HCT116 (cell line): ENCODE measurements at regions not wholly inside any gene's neighbourhood (a gene's known extent, or its start where the extent isn't known, plus 50 kb on each side); places are given as distances from the start of the nearest gene placed in this dataset.

ENCODE experiments used
- ATAC-seq: fragments of 200-7000 bp; cut with Tn5 transposase; 2 replicates; pipeline ENCODE4 v1.9.1; 2020; ENCODE audit warnings: mild to moderate bottlenecking, moderate library complexity
- BruUV-seq: library from RNA; stranded (reverse); fragments of 400-500 nt; replicated peaks from 2 replicates; lab custom pipeline; 2021; lab: Mats Ljungman, UMichigan
- CTCF ChIA-PET: fragments of 300-600 bp; sonication (Branson Sonifier 250); formaldehyde crosslinking; loops from one replicate; lab custom pipeline; 2021; ENCODE audit warnings: antibody characterized with exemption; lab: Charles Lee
- POLR2A ChIA-PET: fragments of 300-600, 350-600 bp; sonication (Branson Sonifier 250); formaldehyde crosslinking; loops from one replicate; lab custom pipeline; 2021; ENCODE audit warnings: antibody characterized with exemption; lab: Charles Lee
- RAD21 ChIA-PET, 2 experiments: fragments of 300-600 bp; sonication (Branson Sonifier 250); formaldehyde crosslinking; loops; one replicate each; lab custom pipeline; 2023; ENCODE audit warnings: low total read pairs in 2 of 2; ENCODE audit not compliant: uncharacterized antibody in 2 of 2, unreplicated experiment in 2 of 2, low non-redundant PET in 1 of 2; lab: Charles Lee
- DNase-seq: peaks from one replicate; pipeline ENCODE4 v3.0.0-alpha.2; 2010; ENCODE audit warnings: low read depth, low spot score
- H2AFZ ChIP-seq: fragments of 200-600 bp; shearing (Covaris generic), sonication (generic); 2 replicates; pipeline ENCODE4 v1.6.1; 2017; ENCODE audit warnings: low read depth, mixed run types, mixed read lengths, antibody characterized with exemption, low read length; ENCODE audit not compliant: poor library complexity, severe bottlenecking
- H3K27ac ChIP-seq: 2 replicates; pipeline ENCODE4 v1.5.1; 2012; ENCODE audit warnings: low read depth, low read length
- H3K27me3 ChIP-seq: fragments of 200-600 bp; sonication (generic); 2 replicates; pipeline ENCODE4 v1.6.1; 2016; ENCODE audit warnings: mixed run types, low read length, mixed read lengths; ENCODE audit not compliant: insufficient read depth
- H3K36me3 ChIP-seq, 2 experiments: fragments of 200-500 bp in 1 of 2; fragments of 200-600 bp in 1 of 2; sonication (Bioruptor generic) in 1 of 2; sonication (generic) in 1 of 2; 2 replicates each; pipeline versions ENCODE4 v1.5.1 to v1.6.1; 2014 to 2016; ENCODE audit warnings: low read length in 2 of 2, inconsistent platforms in 1 of 2, mixed read lengths in 1 of 2, mixed run types in 1 of 2; ENCODE audit not compliant: insufficient read depth in 2 of 2, control insufficient read depth in 1 of 2
- H3K4me1 ChIP-seq, 2 experiments: fragments of 200-600 bp in 1 of 2; sonication (generic) in 1 of 2; 2 replicates each; pipeline versions ENCODE4 v1.5.1 to v1.6.1; 2012 to 2017; ENCODE audit warnings: low read length in 2 of 2, inconsistent platforms in 1 of 2, mild to moderate bottlenecking in 1 of 2, mixed read lengths in 1 of 2, mixed run types in 1 of 2, moderate library complexity in 1 of 2; ENCODE audit not compliant: insufficient read depth in 2 of 2, control insufficient read depth in 1 of 2
- H3K4me2 ChIP-seq: fragments of 200-600 bp; sonication (generic); 2 replicates; pipeline ENCODE4 v1.6.1; 2017; ENCODE audit warnings: mixed run types, low read length, mixed read lengths
- H3K4me3 ChIP-seq, 2 experiments: fragments of 200-600 bp in 1 of 2; sonication (generic) in 1 of 2; replicated peaks in 1 of 2; 2 replicates each; pipeline ENCODE4 v1.5.1; 2011 to 2016; ENCODE audit warnings: low read length in 2 of 2, control low read depth in 1 of 2, low read depth in 1 of 2, mild to moderate bottlenecking in 1 of 2, mixed read lengths in 1 of 2, mixed run types in 1 of 2
- H3K79me2 ChIP-seq: fragments of 200-600 bp; sonication (generic); 2 replicates; pipeline ENCODE4 v1.6.1; 2017; ENCODE audit warnings: mild to moderate bottlenecking, mixed run types, low read length, moderate library complexity, mixed read lengths; ENCODE audit not compliant: insufficient read depth
- H3K9ac ChIP-seq: fragments of 200-600 bp; sonication (generic); 2 replicates; pipeline ENCODE4 v1.6.1; 2016; ENCODE audit warnings: low read length, mixed read lengths
- H3K9me2 ChIP-seq: fragments of 200-600 bp; sonication (generic), shearing (Covaris generic); 2 replicates; pipeline ENCODE4 v1.6.1; 2017; ENCODE audit warnings: mixed run types, mild to moderate bottlenecking, moderate library complexity; ENCODE audit not compliant: insufficient read depth
- H3K9me3 ChIP-seq, 2 experiments: fragments of 200-500 bp in 1 of 2; fragments of 200-600 bp in 1 of 2; sonication (Bioruptor generic) in 1 of 2; sonication (generic) in 1 of 2; 2 replicates each; pipeline ENCODE4 v1.6.1; 2014 to 2017; ENCODE audit warnings: low read length in 2 of 2, mixed read lengths in 2 of 2, inconsistent platforms in 1 of 2, low read depth in 1 of 2, mild to moderate bottlenecking in 1 of 2, mixed run types in 1 of 2, moderate library complexity in 1 of 2; ENCODE audit not compliant: control insufficient read depth in 1 of 2, insufficient read depth in 1 of 2
- H4K20me1 ChIP-seq: fragments of 200-600 bp; sonication (generic), shearing (Covaris generic); 2 replicates; pipeline ENCODE4 v1.6.1; 2017; ENCODE audit warnings: mixed run types, mild to moderate bottlenecking, moderate library complexity; ENCODE audit not compliant: insufficient read depth
- POLR2AphosphoS5 ChIP-seq: IDR thresholded peaks from 2 replicates; pipeline ENCODE4 v1.6.1; 2011; ENCODE audit warnings: mild to moderate bottlenecking, low read depth, low read length, moderate library complexity
- RAD21 ChIP-seq: IDR thresholded peaks from 2 replicates; pipeline ENCODE4 v1.6.1; 2012; ENCODE audit warnings: low read depth, mild to moderate bottlenecking
- SIN3A ChIP-seq: IDR thresholded peaks from 2 replicates; pipeline ENCODE4 v1.6.1; 2012; ENCODE audit warnings: low read depth
- SP1 ChIP-seq: IDR thresholded peaks from 2 replicates; pipeline ENCODE4 v1.6.1; 2012; ENCODE audit warnings: low read depth
- SRF ChIP-seq: IDR thresholded peaks from 2 replicates; pipeline ENCODE4 v1.6.1; 2012; ENCODE audit warnings: low read depth
- YY1 ChIP-seq: IDR thresholded peaks from 2 replicates; pipeline ENCODE4 v1.6.1; 2011; ENCODE audit warnings: low read length, low read depth, moderate library complexity, mild to moderate bottlenecking; ENCODE audit not compliant: insufficient replicate concordance; ENCODE audit errors: extremely low read depth
- ZNF274 ChIP-seq: fragments of 200-500 bp; sonication (Bioruptor generic); IDR thresholded peaks from 2 replicates; pipeline ENCODE4 v1.6.1; 2014; ENCODE audit warnings: mild to moderate bottlenecking, low read depth, low read length, inconsistent platforms
- intact Hi-C: fragments of 100-400 bp; cut with micrococcal nuclease; formaldehyde crosslinking; loops from 2 replicates; pipeline ENCODE4 v1.10.0; 2022

DNA sequence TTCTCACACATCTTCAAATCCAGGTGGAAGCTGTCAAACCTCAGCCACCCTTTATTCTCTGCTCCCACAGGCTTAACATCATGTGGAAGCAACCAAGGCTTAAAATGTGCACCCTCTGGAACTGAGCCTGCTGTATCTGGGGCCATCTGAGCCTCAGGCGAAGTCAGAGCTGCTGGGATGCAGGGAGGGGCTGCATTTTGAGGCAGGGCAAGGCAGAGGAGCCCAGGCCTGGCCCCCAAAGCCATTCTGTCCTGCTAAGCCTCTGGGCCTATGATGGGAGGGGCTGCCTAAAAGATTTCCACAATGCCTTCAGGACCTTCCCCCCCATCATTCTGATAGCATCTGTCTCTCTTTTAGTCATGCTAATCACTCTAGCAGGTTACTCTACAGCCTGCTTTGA, 51.7 kb upstream of the COBL start:
- Histone ChIP-seq H2AFZ (no peak overlapping the region), H4K20me1 (no peaks in the 10 kb centered on the region), H3K27me3 (no peaks in the 10 kb centered on the region), H3K4me3 (no peak overlapping the region), H3K4me1 (peaks cover 0 to 8% of the 10 kb centered on the region in 2 experiments; a peak in 1 of 4 replicates), H3K36me3 (no peaks in the 10 kb centered on the region), H3K27ac (no peak overlapping the region), H3K9ac (no peak overlapping the region), H3K9me3 (no peaks in the 10 kb centered on the region), H3K79me2 (no peaks in the 10 kb centered on the region), H3K4me2 (no peak overlapping the region), H3K9me2 (no peaks in the 10 kb centered on the region)
- ChIA-PET RAD21 (interaction anchor here in 1 of 2 experiments (2.6 kb wide), 2 partner anchors 205 to 206 kb away, joined by 11 to 14 read pairs; no protein-coding TSS in a partner anchor), CTCF (interaction anchor here (1.0 to 6.7 kb wide), 8 partner anchors 13 to 1276 kb away, joined by 3 to 136 read pairs (median 5); no protein-coding TSS in a partner anchor), POLR2A (no interaction called here)
- BruUV-seq = no TSS peak
- no peak for TF ChIP-seq POLR2AphosphoS5
- no peak for TF ChIP-seq RAD21
- TF ChIP-seq SP1 = no peak
- no peak for ATAC-seq
- no peak for DNase-seq
- intact Hi-C loops = loop anchor here (5.0 kb wide), 3 partner anchors 116 to 1276 kb away; partner anchors contain the start of gene ZPBP

- H3K27ac ChIP-seq = no peak overlapping the region
- no peaks in the 10 kb centered on the region for H3K9me3 ChIP-seq
- H4K20me1 ChIP-seq = no peaks in the 10 kb centered on the region
- H3K79me2 ChIP-seq = no peaks in the 10 kb centered on the region
- H3K4me3 ChIP-seq = no peak overlapping the region
- CTCF ChIA-PET = interaction anchor here (1.0 to 6.7 kb wide), 12 partner anchors 12 to 1275 kb away, joined by 3 to 136 read pairs (median 4); no protein-coding TSS in a partner anchor
- H3K27me3 ChIP-seq = no peaks in the 10 kb centered on the region
- H2AFZ ChIP-seq = no peak overlapping the region
- intact Hi-C loops = loop anchor here (1.0 to 5.0 kb wide), 4 partner anchors 115 to 1275 kb away; partner anchors contain the start of gene ZPBP
- RAD21 ChIA-PET = interaction anchor here (0.8 to 2.6 kb wide), 7 partner anchors 28 to 207 kb away, joined by 3 to 14 read pairs (median 4); no protein-coding TSS in a partner anchor
- POLR2A ChIA-PET = interaction anchor here (1.3 kb wide), 1 partner anchor 205 kb away, joined by 6 read pairs; no protein-coding TSS in a partner anchor
- H3K36me3 ChIP-seq = no peaks in the 10 kb centered on the region
- no TSS peak for BruUV-seq
- DNase-seq (no peak), ATAC-seq (no peak)
- no peak overlapping the region for H3K4me2 ChIP-seq
- no peak overlapping the region for H3K9ac ChIP-seq
- H3K9me2 ChIP-seq = no peaks in the 10 kb centered on the region
- TF ChIP-seq YY1 = no peak
- no peak for TF ChIP-seq SIN3A
- TF ChIP-seq SRF = no peak
- TF ChIP-seq ZNF274 = no peak
- peaks cover 0 to 8% of the 10 kb centered on the region in 2 experiments; a peak in 1 of 4 replicates for H3K4me1 ChIP-seq
Observed at GRCh38 chr7:51367614-51367968, 51.0 kb upstream of the COBL start.
